Stimulated activated CD4-positive, alpha-beta T cell treated with anti-CD3 and anti-CD28 coated beads, Interleukin-4, amount 100 ng/mL, for 4 hours (primary cell): ENCODE measurements at regions not wholly inside any gene's neighbourhood (a gene's known extent, or its start where the extent isn't known, plus 50 kb on each side); places are given as distances from the start of the nearest gene placed in this dataset.

ENCODE experiments used
- DNase-seq, 2 experiments: peaks; one replicate each; pipeline ENCODE4 v3.0.0-alpha.2; 2020

- no peak for DNase-seq
These were observed 1765.0 kb upstream of the FLRT2 start for GRCh38 chr14:83764656-83765599.

- DNase-seq, result no peak
These were observed 1752.4 kb upstream of the FLRT2 start for GRCh38 chr14:83777516-83777915.

- no peak for DNase-seq
These were observed 1750.7 kb upstream of the FLRT2 start for GRCh38 chr14:83779266-83779665.

- DNase-seq, result no peak
These were observed 1749.6 kb upstream of the FLRT2 start for GRCh38 chr14:83780321-83780720.

GRCh38 chr14:83798421-83798820 is 1731.5 kb upstream of the FLRT2 start:
- DNase-seq, result no peak

- no peak for DNase-seq
These were observed 1730.7 kb upstream of the FLRT2 start for GRCh38 chr14:83799233-83799632.

GRCh38 chr14:83814896-83815295 is 1715.0 kb upstream of the FLRT2 start:
- DNase-seq, result no peak

- DNase-seq, result no peak
These were observed 1713.2 kb upstream of the FLRT2 start for GRCh38 chr14:83816761-83817160.

GRCh38 chr14:83825843-83826242 is 1704.1 kb upstream of the FLRT2 start:
- no peak for DNase-seq

GRCh38 chr14:83826838-83827237 is 1703.1 kb upstream of the FLRT2 start:
- no peak for DNase-seq

GRCh38 chr14:83827383-83827782 is 1702.6 kb upstream of the FLRT2 start:
- DNase-seq, result no peak

- no peak for DNase-seq
These were observed 1701.5 kb upstream of the FLRT2 start for GRCh38 chr14:83828406-83828805.

- DNase-seq, result no peak
These were observed 1699.6 kb upstream of the FLRT2 start for GRCh38 chr14:83830316-83830715.

- DNase-seq, result no peak
These were observed 1691.7 kb upstream of the FLRT2 start for GRCh38 chr14:83838226-83838625.

- no peak for DNase-seq
These were observed 1687.4 kb upstream of the FLRT2 start for GRCh38 chr14:83842547-83842946.

GRCh38 chr14:83847102-83847501 is 1682.8 kb upstream of the FLRT2 start:
- DNase-seq, result no peak

GRCh38 chr14:83850092-83850491 is 1679.9 kb upstream of the FLRT2 start:
- DNase-seq, result no peak

- DNase-seq, result no peak
These were observed 1673.6 kb upstream of the FLRT2 start for GRCh38 chr14:83856334-83856733.

GRCh38 chr14:83860631-83861155 is 1669.3 kb upstream of the FLRT2 start:
- no peak for DNase-seq

- DNase-seq, result no peak
These were observed 1666.7 kb upstream of the FLRT2 start for GRCh38 chr14:83863042-83863774.

GRCh38 chr14:83864106-83864505 is 1665.8 kb upstream of the FLRT2 start:
- DNase-seq, result no peak

- DNase-seq, result no peak
These were observed 1662.2 kb upstream of the FLRT2 start for GRCh38 chr14:83867566-83868225.

- no peak for DNase-seq
These were observed 1659.2 kb upstream of the FLRT2 start for GRCh38 chr14:83870546-83871270.
